SU-DHL-6 (cell line): ENCODE measurements at regions not wholly inside any gene's neighbourhood (a gene's known extent, or its start where the extent isn't known, plus 50 kb on each side); places are given as distances from the start of the nearest gene placed in this dataset.

Experiments used
- H2AFZ ChIP-seq: fragments of 200-600 bp; sonication (generic); 2 replicates; pipeline ENCODE4 v1.6.1; 2014; ENCODE audit warnings: low read depth, mild to moderate bottlenecking, moderate library complexity, mixed read lengths, antibody characterized with exemption, low read length; ENCODE audit not compliant: severe bottlenecking
- H3F3A ChIP-seq: fragments of 200-600 bp; shearing (Covaris generic); 2 replicates; pipeline ENCODE4 v1.6.0; 2016; ENCODE audit warnings: antibody characterized with exemption, mild to moderate bottlenecking; ENCODE audit not compliant: insufficient read depth
- H3K27ac ChIP-seq: fragments of 200-600 bp; sonication (generic); 2 replicates; pipeline ENCODE4 v1.5.1; 2016; ENCODE audit warnings: low read depth, mild to moderate bottlenecking, low read length, moderate library complexity, mixed read lengths
- H3K27me3 ChIP-seq: fragments of 200-600 bp; sonication (generic), shearing (Covaris generic); 2 replicates; pipeline ENCODE4 v1.6.0; 2014; ENCODE audit warnings: mild to moderate bottlenecking, low read length
- H3K36me3 ChIP-seq: fragments of 200-600 bp; sonication (generic); 2 replicates; pipeline ENCODE4 v1.6.1; 2014; ENCODE audit warnings: mild to moderate bottlenecking, low read length, mixed read lengths
- H3K4me2 ChIP-seq: fragments of 300-600, 200-600 bp; shearing (Covaris generic), sonication (generic); 2 replicates; pipeline ENCODE4 v1.6.0; 2014; ENCODE audit warnings: low read length, low read depth, mild to moderate bottlenecking; ENCODE audit not compliant: poor library complexity, severe bottlenecking
- H3K4me3 ChIP-seq: fragments of 200-600 bp; sonication (generic); 2 replicates; pipeline ENCODE4 v1.5.1; 2014; ENCODE audit warnings: antibody characterized with exemption, low read length, mild to moderate bottlenecking, mixed read lengths; ENCODE audit not compliant: insufficient read depth, poor library complexity, severe bottlenecking
- H3K79me2 ChIP-seq: fragments of 200-600 bp; sonication (generic); 2 replicates; pipeline ENCODE4 v1.6.1; 2014; ENCODE audit warnings: mild to moderate bottlenecking, low read length, moderate library complexity; ENCODE audit not compliant: insufficient read depth
- H3K9ac ChIP-seq: fragments of 200-600 bp; sonication (generic); 2 replicates; pipeline ENCODE4 v1.7.0; 2014; ENCODE audit warnings: mild to moderate bottlenecking, low read length
- H3K9me2 ChIP-seq: fragments of 200-600 bp; sonication (generic); replicated peaks from 2 replicates; pipeline ENCODE4 v1.6.1; 2014; ENCODE audit warnings: low read length; ENCODE audit not compliant: insufficient read depth
- H3K9me3 ChIP-seq: fragments of 200-600 bp; sonication (generic); 2 replicates; pipeline ENCODE4 v1.6.1; 2014; ENCODE audit warnings: low read length, mixed read lengths; ENCODE audit not compliant: insufficient read depth
- H4K20me1 ChIP-seq: fragments of 200-600 bp; sonication (generic); 2 replicates; pipeline ENCODE4 v1.6.1; 2014; ENCODE audit warnings: low read depth, mild to moderate bottlenecking, antibody characterized with exemption, low read length, moderate library complexity, mixed read lengths
- EZH2phosphoT487 ChIP-seq: fragments of 200-600 bp; sonication (generic), shearing (Covaris generic); conservative IDR thresholded peaks from 2 replicates; pipeline ENCODE4 v1.6.1; 2018; ENCODE audit warnings: mild to moderate bottlenecking, antibody characterized with exemption, low read length, moderate library complexity, mixed read lengths
- TF ChIP-seq, protein P1 (sequence below): fragments of 200-600 bp; sonication (generic); IDR thresholded peaks from one replicate; pipeline ENCODE4 v1.5.1; 2017; ENCODE audit warnings: antibody characterized with exemption, mild to moderate bottlenecking, low read length, moderate library complexity; ENCODE audit not compliant: insufficient read depth, poor library complexity, severe bottlenecking

DNA sequence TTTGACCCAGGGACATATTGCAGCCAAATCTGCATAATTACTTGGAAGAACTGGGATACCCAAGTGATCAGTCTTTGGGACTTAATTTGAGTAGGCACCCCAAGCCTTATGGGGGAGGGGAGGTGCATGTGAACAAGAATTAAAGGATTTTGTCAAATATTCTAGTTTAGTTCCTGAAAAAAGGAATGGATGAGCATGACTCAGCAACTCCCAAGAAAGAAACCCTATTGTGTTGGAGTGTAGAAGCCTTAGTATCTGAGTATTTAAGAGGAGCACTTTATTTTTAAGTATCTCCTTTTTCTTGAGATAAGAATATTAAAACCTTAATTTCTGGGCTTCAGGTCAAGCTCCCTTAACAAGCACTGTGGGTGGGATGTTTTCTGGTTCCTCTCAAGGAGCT, 222.4 kb downstream of the CD47 start:
- Histone ChIP-seq H3K4me2 (no peak overlapping the region), H3K36me3 (no peaks in the 10 kb centered on the region), H3K27me3 (no peaks in the 10 kb centered on the region), H3K9me3 (no peaks in the 10 kb centered on the region), H4K20me1 (no peaks in the 10 kb centered on the region; the same call in 1 of the 2 replicates), H3K79me2 (no peaks in the 10 kb centered on the region), H2AFZ (no peak overlapping the region), H3K27ac (no peak overlapping the region), H3K4me3 (no peak overlapping the region), H3F3A (no peaks in the 10 kb centered on the region), H3K9me2 (no peaks in the 10 kb centered on the region), H3K9ac (no peak overlapping the region)
- no peak for TF ChIP-seq EZH2phosphoT487
- TF ChIP-seq, protein P1, sequence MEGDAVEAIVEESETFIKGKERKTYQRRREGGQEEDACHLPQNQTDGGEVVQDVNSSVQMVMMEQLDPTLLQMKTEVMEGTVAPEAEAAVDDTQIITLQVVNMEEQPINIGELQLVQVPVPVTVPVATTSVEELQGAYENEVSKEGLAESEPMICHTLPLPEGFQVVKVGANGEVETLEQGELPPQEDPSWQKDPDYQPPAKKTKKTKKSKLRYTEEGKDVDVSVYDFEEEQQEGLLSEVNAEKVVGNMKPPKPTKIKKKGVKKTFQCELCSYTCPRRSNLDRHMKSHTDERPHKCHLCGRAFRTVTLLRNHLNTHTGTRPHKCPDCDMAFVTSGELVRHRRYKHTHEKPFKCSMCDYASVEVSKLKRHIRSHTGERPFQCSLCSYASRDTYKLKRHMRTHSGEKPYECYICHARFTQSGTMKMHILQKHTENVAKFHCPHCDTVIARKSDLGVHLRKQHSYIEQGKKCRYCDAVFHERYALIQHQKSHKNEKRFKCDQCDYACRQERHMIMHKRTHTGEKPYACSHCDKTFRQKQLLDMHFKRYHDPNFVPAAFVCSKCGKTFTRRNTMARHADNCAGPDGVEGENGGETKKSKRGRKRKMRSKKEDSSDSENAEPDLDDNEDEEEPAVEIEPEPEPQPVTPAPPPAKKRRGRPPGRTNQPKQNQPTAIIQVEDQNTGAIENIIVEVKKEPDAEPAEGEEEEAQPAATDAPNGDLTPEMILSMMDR = no peak

DNA sequence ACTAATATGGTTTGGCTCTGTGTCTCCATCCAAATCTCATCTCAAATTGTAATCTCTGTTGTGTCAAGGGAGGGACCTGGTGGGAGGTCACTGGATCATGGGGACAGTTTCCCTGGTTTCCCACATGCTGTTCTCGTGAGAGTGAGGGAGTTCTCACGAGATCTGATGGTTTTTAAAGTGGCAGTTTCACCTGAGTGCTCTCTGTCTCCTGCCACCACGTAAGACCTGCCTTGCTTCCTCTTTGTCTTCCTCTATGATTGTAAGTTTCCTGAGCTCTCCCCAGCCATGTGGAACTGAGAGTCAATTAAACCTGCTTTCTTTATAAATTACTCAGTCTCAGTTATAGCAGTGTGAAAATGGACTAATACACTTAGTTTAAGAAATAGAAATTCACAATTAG, 228.9 kb downstream of the CD47 start:
- Histone ChIP-seq H3K4me3 (no peak overlapping the region), H3F3A (no peaks in the 10 kb centered on the region), H4K20me1 (no peaks in the 10 kb centered on the region; the same call in 1 of the 2 replicates), H3K79me2 (no peaks in the 10 kb centered on the region), H3K9me3 (no peaks in the 10 kb centered on the region), H3K27ac (no peak overlapping the region), H3K4me2 (peak overlapping the region; percentile 11), H3K27me3 (no peaks in the 10 kb centered on the region), H3K9me2 (no peaks in the 10 kb centered on the region), H2AFZ (peak overlapping the region; percentile 70), H3K36me3 (no peaks in the 10 kb centered on the region), H3K9ac (no peak overlapping the region)
- TF ChIP-seq, protein P1 = no peak
- no peak for TF ChIP-seq EZH2phosphoT487

DNA sequence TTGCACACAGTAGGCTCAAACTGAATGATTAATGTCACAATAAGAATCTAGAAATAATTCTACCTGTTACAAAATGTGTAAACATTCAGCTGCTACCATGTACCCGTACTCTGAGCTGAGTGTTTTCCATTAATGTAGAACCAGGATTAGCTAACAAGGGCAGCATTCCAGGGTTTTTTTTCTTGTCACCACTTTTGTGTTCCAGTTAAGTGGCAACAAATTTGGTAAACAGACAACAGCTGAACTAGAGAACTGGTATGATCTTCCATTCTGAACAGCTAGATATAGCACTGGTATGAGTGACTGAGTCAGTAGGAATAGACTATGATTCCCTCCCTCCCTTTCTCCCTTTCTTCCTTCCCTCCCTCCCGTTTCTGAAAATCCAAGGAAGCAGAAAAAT, 229.4 kb downstream of the CD47 start:
- no peak overlapping the region for H3K9ac ChIP-seq
- no peak overlapping the region for H3K27ac ChIP-seq
- H3K36me3 ChIP-seq = no peaks in the 10 kb centered on the region
- H3K4me3 ChIP-seq = no peak overlapping the region
- no peak for TF ChIP-seq EZH2phosphoT487
- TF ChIP-seq, protein P1 = no peak
- no peaks in the 10 kb centered on the region for H3F3A ChIP-seq
- H3K79me2 ChIP-seq = no peaks in the 10 kb centered on the region
- no peaks in the 10 kb centered on the region; the same call in 1 of the 2 replicates for H4K20me1 ChIP-seq
- H3K9me2 ChIP-seq = no peaks in the 10 kb centered on the region
- peak overlapping the region; percentile 70 for H2AFZ ChIP-seq
- no peaks in the 10 kb centered on the region for H3K9me3 ChIP-seq
- H3K27me3 ChIP-seq = no peaks in the 10 kb centered on the region
- peak overlapping the region; percentile 11 for H3K4me2 ChIP-seq
